ENCODE measurements at regions not wholly inside any gene's neighbourhood (a gene's known extent, or its start where the extent isn't known, plus 50 kb on each side); places are given as distances from the start of the nearest gene placed in this dataset.
"Not testable (repeated sequence)": the region's sequence is repeated elsewhere in the genome, so short reads cannot be mapped to it uniquely, and the experiment has no call there.

DNA sequence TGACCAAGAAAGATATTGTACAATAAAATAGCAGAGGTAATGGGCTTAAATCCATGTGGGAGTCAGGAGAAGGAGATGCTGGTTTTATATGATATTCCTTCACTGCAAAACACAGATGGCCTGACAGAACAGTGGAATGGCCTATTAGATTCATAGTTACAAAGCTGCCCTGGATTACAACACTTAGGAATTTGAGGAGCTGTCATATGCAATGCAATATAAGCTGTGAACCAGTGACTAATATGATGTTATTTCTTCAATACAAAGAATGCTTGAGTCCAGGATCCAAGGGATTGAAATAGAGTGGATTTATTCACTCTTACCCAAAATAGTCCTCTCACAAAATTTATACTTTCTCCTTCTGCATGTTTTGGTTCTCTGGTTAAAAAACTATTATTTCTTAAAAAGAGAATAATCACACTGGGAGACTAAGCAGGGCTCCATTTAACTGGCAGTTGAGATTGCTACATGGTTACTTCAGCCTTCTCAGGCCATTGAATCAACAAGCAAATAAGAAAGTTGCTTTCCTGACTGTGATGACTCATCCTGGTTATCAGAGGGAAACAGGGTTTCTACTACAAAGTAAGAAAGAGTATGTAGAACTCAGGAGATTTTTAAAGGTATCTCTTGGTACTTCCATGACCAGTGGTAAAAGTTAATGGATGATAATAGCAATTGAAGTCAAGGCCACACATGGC is 79.8 kb upstream of the ZPLD1 start:
- DNase-seq: no peak

DNA sequence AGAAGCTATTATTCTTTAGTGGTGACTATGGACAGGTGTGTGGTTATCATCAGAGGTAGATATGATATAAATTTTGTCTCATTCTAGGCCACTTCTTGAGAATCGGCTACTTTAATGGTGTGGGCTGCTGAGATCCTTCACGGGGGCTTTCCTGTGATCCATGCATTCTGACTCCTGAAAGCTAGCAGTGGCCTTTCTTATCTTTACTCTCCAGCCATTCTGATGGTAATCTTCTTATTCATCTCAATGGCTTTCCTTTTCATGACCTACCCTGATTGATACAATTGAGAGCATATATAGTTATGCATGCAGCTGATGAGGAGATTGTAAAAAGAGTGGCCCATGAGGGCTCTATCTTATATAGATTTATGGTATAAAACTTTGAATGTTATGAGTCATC is 78.3 kb upstream of the ZPLD1 start:
- no peak for DNase-seq

DNA sequence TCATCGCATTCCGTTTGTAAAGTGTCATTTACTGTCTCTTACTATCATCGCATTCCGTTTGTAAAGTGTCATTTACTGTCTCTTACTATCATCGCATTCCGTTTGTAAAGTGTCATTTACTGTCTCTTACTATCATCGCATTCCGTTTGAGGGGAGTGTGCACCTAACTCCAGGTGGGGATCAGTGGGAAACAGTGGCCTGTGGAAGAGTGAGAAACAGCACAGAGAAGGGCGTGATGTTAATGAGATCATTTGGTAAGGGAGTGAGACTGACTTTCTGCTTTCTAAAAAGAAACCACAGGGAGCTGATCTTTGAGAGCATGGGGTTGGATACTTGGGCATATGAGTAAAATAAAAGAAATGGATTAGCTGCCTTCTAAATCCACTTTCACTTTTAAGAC is 77.5 kb upstream of the ZPLD1 start:
- not testable (repeated sequence) for DNase-seq

DNA sequence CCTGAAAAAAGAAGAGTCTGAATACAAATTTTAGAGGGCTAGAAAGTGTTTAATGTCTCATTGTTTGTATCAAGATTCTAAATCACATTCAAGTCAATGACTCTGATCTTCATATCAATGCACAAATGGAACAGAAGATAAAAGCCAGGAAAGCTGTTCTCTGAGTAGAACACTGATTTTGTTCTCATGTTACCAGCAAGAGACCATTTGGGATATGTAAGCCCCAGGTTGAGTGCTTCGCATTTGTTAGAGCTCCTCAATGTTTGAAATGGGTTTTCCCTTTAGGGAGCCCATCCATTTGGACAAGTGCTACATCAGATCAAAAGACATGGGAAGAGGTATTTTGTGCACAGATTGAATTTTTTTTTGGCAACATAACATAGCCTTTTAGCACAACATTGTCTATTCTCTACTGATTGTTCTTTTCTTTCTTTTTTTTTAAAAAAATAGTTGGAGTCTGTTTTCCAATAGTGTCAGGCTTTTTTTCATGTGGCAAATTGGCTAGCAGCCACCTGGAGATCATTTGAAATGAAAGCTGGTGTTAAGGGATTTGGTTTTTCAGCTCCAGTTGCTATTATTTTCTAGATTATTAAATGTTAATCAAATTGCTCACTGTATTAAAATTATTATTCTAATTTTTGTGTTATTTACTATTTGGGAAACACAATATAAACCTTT is 74.5 kb upstream of the ZPLD1 start:
- no peak for DNase-seq

DNA sequence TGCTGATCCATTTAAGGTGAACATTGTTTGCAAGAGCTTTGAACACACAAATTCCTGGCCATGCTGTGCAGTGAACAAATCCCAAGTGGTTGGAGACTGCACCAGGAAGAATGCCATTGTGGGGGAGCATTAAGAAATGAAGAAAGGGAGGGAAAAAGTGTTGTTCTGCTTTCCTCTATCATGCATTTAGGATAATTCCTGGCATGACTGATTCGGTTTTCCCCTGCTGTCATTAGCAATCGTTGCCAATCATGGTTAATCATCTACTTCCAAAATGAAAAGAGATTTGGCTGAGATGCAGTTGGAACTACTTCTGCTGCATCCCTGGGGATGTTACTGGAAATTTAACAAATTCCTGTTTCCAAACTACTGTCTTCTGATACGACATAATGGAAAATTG is 73.7 kb upstream of the ZPLD1 start:
- DNase-seq: no peak

DNA sequence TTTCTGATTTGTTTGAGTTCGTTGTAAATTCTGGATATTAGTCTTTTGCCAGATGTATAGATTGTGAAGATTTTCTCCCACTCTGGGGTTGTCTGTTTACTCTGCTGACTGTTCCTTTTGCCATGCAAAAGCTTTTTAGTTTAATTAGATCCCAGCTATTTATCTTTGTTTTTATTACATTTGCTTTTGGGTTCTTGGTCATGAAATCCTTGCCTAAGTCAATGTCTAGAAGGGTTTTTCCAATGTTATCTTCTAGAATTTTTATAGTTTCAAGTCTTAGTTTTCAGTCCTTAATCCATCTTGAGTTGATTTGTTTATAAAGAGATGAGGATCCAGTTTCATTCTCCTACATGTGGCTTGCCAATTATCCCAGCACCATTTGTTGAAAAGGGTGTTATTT is 68.7 kb upstream of the ZPLD1 start:
- not testable (repeated sequence) for DNase-seq

DNA sequence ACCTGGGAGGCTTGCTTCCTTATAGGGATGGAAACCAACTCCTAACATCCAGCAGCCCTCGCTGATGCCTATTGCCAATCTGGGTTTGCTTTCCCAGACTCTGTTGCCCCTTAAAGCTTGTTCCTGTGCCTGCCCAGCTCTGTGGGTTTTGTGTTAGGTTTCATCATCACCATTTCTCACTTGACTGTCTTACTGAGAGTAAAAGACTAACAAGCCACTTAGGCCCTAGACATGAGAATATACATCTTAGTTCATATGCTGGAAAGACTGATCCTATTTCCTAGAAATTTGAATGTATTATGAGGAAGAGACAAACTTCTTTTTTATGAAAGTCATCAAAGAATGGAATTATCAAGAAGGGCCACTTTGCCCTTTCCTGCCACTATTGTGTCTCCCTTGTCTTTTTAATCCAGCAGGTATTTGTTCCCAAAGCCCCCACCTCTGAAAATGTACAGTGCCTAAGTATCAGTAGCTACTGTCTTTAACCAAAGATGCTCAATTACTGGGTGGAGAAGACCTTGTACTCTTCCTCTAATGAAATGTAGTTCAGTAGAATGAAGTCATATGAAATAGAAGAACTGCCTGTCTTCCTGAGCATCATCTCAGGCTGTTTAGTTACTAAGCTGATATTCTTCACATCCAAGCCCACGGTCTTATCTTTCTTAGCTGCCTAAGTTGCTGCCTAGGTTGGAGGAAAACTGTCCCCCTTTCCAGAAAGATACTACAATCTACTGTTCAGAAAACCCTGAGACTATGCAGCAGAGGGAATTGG is 59.8 kb upstream of the ZPLD1 start:
- DNase-seq: no peak

DNA sequence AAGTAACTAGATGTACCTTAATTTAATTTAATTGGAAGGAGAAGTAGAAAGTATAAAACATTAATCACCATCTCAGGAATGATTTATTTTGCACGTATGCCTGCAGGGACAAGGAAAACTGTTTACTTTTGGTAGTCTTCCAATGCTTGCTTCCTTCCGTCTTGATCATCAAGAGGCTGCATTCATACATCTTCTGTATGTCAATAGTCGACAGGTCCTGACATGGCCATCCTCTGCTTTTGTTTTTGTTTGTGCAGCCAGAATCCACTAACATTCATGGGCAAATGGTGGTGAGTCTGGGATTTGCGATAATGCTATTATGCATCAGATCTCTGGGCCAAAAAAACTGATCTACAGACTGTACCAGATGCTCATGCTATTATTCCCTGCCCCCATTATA is 56.6 kb upstream of the ZPLD1 start:
- no peak for DNase-seq

DNA sequence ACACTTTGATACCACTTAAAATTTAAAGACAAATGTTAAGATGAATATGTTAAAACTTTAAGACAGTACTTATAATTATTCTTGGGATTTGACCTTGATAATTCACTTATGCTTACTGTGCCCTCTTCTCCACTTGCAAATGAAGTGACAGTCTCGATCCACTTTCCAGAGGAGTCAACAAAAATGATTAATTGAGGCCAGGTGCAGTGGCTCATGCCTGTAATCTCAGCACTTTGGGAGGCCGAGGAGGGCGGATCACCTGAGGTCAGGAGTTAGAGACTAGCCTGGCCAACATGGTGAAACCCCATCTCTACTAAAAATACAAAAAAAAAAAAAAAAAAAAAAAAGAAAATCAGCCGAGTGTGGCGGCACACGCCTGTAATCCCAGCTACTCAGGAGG is 52.6 kb upstream of the ZPLD1 start:
- not testable (repeated sequence) for DNase-seq

Data from hippocampal formation (tissue), 2 donors.